ENCODE measurements at regions not wholly inside any gene's neighbourhood (a gene's known extent, or its start where the extent isn't known, plus 50 kb on each side); places are given as distances from the start of the nearest gene placed in this dataset.

GRCh38 chr10:36942616-36943015 lies 182.8 kb upstream of the ANKRD30A start:
- no peak for TF ChIP-seq POLR2A (IDR thresholded peaks at IDR 0.05)
- TF ChIP-seq CTCF (IDR thresholded peaks at IDR 0.05), result no peak
